ENCODE measurements at regions not wholly inside any gene's neighbourhood (a gene's known extent, or its start where the extent isn't known, plus 50 kb on each side); places are given as distances from the start of the nearest gene placed in this dataset.
A peak's percentile ranks its signal among the peaks of the same experiment; 100 is the strongest.

DNA sequence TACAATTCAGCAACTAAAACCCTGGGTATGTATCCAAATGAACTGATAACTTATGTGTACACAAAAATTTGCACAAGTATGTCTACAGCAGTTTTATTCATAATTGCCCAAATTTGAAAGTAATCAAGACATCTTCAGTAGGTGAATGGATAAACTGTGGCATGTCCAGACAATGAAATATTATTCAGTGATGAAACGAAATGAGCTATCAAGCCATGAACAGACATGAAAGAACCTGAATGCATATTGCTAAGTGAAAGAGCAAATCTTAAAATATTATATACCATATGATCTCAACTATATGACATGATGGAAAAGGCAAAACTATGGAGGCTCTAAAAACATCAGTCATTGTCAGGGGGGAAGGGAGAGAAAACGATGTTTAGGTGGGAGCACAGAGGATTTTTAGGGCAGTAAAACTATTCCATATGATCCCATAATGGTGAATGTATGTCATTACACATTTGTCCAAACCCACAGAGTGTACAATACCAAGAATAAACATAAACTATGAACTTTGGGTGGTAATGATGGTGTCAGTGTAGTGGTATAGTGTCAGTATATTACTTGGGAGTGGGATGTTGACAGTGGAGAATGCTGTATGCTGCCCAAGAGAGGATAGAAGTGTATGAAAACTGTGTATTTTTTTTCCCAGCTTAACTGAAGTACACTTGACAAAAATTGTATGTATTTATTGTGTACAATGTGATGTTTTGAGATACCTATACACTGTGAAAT is 92.8 kb upstream of the PPP2R5A start:
- no peak for ATAC-seq

DNA sequence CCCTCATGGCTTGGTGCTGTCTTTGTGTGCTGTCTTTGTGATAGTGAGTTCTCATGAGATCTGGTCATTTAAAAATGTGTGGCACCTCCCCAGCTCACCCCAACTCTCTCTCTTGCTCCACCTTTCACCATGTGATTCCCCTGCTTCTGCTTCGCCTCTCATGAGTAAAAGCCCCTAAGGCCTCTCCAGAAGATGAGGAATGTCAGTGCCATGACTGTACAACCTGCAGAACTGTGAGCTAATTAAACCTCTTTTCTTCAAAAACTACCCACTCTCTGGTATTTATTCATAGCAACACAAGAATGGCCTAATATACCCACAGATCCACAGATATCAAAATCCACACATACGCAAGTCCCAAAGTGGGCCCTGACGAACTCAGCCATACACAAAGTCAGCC is 88.9 kb upstream of the PPP2R5A start:
- no peak for ATAC-seq

DNA sequence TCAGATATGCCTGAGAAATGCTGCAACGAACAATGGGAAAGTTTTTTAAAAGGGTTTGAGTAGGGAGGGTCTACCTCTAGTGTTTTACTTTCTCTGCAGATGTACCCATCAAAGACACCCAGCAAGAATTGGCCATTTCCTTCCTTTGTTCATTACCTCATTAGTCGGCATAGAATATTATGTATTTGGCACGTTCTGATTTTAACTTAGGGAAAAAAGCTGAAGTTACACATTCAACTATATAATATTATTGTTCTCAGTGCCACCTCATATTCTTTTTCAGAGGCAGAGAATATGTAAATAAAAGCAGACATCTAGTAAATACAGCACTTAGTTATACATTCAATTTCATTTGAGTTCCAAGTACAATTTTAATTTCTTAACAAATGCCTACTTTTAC is 83.7 kb upstream of the PPP2R5A start:
- no peak for ATAC-seq

DNA sequence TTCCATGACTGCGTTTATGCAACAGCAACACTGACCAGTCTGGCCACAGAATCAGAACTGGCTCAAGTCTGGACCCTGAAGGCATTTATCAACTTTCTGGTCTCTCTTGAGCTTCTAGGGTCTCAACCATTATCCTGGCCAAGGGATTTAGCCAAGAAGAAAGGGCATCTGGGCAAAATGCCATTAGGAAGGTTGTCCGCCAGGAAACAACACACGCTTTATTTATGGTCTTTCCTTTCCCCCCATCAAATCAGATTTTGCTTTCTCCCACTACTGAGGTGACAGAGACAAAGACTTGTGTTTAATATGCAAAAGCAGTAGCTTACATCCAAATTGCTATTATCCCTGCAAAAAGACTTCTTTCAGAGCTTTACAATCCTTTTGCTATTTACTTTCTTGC is 81.6 kb upstream of the PPP2R5A start:
- no peak for ATAC-seq

DNA sequence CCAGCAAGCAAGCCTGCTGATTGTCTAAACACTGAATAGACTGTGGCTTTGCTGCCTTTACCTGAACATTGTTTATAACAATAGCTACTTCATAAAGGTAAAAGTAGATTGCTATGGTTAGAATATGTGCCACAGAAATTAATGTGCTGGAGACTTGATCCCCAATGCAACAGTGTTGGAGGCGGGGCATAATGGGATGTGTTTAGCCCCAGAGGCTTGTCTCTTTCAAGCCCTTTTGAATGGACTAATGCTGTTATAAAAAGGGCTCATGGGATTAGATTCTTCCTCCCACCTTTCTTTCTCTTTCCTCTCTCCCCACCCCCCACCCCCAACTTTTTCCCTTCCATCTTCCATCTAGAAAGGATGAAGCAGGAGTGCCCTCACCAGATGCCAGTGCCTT is 80.2 kb upstream of the PPP2R5A start:
- ATAC-seq = no peak

DNA sequence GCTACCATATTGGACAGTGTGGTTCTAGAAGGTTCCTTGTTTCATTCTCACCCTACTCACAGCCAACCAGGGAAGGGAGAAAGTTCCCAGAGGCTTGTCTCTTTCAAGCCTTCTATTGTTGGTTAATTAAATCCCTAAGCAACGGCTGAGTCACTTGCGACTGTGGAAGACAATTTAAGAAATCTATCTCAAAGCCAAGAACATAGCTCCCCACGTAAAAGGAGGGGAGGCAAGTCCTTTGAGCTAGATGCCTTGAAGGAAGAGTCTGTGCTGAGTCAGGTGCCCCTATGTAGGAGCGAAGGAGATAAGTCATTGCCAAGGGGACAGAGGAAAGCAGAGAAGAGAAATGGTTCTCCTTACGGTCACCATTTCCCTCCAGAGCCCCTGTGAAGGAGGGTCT is 79.4 kb upstream of the PPP2R5A start:
- no peak for ATAC-seq

DNA sequence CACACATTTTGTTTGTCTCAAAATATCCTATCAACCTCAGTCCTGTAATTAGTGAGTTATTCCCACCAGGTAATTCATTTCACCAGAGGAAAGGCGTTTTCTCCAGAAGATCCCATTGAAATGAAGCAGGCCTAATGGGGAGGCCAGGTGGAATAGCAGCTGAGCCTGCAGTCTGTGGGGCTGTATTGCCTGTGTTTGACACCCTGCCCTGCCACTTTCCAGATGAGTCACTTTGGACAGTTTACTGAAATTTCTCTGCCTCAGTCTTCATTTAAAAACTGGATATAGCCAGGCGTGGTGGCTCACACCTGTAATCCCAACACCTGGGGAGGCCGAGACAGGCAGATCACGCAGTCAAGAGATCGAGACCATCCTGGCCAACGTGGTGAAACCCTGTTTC is 78.1 kb upstream of the PPP2R5A start:
- ATAC-seq = no peak

DNA sequence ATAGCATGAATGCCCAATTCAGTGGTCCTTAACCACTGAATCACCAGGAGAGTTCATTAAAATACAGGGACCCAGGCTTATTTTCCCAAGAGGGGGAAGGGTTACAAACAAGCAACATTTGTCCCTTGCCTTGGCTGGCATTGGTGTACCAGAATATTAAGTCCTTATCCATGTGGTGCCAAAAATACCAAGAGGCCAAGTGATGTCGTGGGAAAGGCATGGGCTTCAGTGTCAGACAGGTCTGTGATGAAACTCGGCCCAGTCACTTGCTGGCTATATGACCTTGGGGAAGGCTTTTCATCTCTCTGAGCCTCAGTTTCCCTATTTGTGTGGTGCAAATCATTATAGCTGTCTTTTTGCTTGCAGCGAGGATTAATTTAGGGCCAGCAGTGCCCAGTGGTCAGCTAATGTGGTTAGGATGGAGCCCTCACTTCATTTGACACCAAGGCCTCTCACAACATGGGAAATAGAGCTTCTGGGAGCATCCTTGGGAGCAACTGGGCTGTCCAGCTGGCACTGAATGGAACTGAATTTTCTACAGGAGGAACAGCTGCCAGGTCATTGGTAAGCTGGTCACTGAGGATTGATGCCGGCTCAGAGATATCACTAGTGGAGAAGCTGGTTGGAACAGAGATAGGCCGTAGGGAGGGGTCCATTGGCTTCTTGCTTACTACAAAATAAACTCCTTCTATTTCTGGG is 77.2 kb upstream of the PPP2R5A start:
- no peak for ATAC-seq

DNA sequence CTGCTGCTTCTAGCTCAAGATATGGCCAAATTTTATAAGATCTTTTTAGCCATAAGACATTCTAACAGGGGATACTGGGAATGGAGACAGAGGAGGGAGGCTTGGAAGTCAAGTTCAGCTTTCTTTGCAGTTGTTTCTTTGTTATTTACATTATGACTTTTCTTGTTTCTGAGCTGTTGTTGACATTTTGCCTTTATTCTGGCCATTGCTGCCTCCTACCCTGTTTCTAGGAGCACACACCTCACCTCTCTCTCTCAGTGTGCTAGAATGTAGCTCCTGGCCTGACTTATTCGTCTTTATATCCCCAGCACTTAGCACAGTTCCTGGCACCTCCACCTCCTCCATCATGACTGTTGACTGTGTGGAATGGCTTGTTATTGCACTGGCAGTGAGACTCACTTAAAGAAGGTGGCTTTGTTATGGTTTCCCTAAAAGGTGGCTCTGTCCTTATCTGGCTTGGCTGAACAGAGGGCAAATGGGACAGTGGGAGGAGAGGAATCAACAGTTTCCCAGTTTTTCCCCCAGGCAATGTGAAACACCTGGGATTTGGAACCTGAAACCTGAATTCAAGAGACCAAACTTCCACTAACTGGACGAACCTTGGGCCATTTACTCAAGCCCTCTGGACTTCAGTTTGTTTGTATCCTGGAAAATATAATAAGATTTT is 76.1 kb upstream of the PPP2R5A start:
- ATAC-seq = no peak

DNA sequence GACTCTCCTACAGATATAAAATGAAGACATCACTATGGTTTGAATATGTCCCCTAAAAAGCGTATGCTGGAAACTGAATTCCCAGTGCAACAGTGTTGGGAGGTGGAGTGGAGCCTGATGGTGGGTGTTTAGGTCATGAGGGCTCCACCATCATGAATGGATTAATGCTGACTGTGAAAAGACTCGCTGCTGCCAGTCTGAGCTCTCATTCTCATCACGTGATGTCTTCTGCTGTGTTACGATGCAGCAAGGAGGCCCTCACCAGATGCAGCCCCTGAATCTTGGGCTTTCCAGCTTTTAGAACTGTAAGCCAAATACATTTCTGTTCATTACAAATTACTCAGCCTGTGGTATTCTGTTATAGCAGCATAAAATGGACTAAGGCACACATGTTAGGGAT is 73.8 kb upstream of the PPP2R5A start:
- no peak for ATAC-seq

DNA sequence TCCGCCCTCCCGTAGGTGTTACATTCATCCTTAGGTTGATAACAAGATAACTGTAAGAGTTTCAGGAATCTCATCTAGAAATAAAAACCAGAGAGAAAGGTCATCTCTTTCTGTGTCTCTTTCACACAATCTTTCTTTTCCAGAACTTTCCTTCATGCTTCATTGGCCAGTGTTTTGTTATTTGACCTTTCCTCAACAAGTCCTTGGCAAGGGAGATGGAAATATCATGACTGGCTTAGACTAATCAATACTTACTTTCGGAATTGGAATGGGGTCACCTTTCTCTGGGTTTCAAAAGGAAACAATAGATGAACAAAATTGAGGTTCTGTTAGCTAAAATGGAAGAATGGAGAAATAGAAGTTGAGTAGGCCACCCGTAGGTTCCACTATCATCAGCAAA is 72.9 kb upstream of the PPP2R5A start:
- ATAC-seq = no peak

DNA sequence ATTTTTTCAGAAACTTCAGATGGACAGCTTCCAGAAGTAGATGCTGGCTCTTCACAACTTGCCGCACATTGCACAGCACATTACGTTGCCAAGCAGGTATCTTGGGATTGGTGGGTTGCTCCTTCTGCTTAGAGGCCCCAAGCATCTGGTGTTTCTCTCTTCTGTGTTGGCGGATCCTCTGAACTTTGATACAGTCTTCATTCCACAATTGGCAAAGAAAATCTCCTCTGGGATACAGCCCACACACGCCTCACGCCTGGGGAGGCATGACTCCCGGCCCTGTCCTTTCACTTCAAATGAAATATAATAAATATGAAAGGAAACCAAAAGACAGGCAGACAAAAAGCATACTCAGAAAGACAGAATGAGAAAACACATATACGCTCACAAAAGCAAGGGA is 72.3 kb upstream of the PPP2R5A start:
- no peak for ATAC-seq

DNA sequence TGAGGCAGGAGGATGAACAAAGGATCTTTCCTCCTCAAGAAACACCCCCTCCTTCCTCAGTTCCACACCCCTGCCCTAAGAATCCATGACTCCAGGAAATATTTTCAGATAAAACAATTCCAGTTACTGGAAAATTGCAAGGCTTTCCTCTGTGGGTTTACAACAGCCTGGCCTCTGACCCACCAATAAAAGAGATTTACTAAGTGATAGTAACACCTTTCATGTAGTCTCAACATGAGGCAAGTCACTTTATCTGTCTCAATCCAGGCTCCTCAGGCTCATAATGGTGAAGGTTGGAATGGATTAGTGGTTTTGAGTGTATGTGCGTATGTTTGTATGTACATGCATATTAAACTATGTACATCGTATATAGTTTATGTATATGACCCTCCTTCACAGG is 71.4 kb upstream of the PPP2R5A start:
- ATAC-seq = no peak

DNA sequence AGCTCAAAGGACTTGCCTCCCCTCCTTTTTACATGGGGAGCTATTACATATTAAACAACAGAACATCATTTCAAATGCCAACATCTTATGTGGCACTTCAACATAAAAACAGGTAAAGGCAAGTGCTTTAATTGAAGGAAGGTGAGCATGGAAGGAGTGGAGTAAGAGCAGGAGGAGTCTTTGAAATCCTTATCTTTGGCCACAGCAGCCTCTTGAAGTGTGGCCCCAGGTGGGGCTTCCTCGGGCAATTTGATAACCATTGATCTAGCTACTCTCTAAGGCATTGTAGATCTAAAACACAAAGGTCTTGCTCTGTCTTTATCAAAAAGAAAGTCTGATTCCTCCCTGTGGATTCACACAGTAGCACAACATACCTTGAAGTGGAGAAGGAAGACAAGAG is 70.9 kb upstream of the PPP2R5A start:
- no peak for ATAC-seq

DNA sequence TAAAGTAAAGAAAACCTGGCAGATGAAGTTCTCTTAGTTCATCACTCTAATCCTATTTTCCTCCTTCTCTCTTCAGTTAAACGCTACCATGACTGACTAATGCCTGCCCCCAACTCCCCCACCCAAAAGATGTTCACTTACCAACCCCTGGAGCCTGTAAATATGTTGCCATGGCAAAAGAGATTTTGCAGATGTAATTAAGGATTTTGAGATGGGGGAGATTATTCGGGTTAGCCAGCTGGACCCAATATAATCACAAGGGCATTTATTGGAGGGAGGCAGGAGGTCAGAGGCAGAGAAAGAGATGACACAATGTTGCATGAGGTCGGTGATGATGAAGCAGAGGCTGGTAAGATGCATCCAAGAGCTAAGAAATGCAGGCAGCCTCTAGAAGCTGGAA is 69.3 kb upstream of the PPP2R5A start:
- no peak for ATAC-seq

DNA sequence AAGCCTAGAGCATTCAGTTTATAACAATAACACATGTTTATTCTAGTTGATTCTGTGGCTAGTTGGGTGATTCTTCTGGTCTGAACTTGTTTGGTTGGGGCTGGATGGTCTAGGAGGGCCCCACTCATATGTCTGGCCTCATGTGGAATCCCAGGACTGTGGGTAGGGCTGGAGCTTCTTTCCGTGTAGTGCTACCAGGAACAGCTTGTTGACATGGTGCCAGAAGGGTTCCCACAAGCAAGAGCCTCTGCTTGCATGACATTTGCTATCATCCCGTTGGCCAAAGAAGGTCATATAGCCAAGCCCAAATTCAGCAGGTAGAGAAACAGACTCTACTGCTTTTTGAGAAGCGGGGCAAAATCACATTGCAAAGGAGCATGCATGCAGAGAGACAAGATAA is 67.6 kb upstream of the PPP2R5A start:
- no peak for ATAC-seq

DNA sequence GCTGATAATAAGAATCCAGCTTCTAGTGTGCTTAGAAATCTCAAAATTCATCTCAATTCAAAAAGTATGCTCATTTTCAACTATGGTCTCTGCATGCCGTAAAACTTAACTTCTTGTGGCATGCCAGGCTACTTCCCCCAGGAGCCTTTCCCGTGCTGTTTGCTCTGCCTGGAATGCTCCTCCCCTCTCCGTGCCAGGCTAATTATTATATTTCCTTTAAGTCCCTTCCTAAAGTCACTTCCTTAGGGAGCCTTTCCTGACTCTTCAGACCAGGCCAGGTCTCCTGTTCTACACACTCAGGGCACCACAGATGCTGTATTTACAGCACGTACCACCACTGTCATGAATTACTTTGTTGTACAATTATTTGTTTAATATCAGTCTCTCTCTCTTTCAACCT is 67.1 kb upstream of the PPP2R5A start:
- no peak for ATAC-seq

DNA sequence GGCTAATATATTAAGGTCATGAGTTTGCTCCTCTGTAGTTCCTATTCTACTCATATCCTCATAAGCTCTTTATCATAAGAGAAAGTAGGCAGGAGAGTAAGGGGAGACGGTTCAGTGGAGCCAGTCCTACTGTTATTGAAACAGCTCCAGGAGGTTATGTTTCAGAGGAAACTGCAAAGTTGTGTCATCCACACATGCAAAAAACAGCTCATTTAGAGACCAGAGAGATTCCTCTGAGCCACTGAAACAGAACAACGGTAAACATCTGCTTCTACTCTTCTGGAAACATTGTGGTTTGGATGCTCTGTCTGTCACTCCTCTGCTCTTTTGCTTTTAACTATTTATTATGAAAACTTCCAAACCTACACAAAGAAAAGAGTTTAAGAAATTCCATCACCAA is 66.3 kb upstream of the PPP2R5A start:
- peak in 1 of 2 donors; percentile 49 for ATAC-seq

DNA sequence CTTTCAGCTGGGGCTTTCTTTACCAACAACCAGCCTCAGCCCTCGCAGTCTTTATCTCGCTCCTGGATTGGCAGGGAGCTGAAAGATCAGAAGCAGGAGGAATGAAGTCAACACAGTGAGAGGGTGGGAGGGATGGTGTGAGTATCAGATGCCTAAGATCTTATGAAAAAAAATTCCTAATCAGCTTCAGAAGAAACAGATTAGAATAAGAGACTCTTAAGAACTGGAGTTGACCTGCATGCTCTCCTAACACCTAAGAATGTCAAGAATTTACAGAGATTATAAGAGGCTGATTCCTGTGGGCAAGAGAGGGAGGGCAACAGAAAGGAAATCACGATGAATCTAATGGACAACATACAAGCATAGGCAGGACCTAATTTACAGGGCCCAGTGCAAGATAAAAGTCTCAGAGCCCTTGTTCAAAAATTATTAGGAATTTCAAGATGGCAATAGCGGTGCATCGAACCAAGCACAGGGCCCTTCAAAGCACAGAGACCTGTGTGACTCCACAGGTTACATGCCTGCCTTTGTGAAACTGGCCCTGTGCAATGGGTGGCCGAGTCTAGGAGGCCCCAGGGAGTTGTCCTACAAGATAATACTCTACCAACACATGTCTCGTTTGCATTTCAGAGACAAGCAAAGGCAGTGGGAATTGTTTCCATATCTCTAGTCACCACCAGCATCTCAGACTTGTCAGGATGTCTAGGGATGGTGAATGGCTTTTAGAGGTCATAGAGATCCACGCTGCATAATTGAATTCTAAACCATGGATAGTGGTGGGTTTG is 65.3 kb upstream of the PPP2R5A start:
- no peak for ATAC-seq

DNA sequence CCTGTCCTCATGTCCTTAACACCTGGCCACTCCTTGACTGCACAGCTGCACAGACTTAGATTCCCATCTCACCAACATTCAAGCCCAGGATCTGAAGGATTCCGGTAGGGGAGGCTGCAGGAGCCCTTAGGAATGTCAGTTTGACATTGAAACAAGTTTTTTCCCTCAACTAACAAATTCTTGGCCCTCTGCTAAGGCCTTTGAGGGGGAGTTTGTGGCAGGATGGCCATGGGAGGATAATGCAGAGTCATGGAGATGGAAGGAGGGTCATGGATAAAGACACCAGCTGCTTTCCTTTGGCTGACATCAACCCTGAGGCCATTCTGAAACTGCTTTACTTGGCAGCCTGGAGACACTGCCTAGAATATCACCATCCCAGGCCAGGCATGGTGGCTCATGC is 63.4 kb upstream of the PPP2R5A start:
- no peak for ATAC-seq

DNA sequence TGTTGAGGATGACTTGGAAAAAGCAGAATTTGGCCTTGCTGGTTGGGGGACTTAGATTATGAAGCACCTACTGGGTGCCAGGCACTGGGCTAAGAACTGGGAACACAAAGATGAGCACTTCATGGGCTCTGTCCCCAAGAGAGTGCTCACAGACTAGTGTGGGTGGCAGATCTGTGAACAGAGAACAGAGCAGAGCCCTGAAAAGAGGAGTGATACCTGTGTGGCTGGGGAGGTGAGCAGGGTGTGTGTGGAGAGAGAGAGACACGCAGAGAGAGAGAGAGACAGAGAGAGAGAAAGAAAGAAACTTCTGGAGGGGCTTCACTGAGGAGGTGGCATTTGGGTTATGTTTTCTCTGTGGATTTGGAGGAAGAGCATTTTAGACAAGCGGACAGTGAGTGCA is 61.1 kb upstream of the PPP2R5A start:
- no peak for ATAC-seq

DNA sequence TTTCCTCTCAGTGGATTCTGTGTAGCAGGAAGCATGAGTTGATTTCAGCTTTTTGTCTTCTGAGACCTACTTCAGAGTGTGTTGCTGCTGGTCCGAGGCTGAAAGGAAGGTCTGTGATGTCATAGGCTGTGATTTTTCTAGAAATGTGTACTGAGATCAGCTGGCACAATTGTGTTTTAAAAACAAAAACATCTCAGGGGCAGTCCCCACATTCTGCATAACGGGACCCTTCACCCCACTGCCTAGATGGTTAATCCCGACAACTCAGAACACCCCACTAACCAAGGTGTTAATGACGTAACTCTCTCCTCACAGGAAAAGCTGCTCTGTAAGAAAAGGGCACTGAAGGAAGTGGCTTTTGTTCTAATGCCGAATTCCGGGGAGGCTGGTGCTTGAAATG is 59.8 kb upstream of the PPP2R5A start:
- peak; percentile 9 to 30 for ATAC-seq

DNA sequence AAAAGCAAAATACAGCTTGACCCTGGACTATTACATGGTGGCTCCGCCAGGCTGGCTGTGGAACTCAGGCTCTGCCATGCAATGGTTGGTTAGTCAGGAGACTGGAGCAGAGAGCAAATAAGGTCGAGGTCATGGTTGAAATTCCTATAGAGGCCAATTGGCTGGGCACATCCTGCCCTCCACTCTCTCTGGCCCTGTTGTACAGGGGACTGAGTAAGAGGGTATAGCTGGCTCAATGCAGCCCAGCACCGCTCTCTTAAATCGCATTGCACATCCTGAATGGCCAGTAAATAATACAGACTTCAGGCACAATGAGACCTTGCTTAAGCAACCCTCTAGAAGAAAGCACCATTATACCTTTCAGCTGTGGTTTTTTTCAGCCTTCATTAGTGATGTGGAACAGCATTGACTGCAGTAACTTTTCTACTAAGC is 59.3 kb upstream of the PPP2R5A start:
- ATAC-seq = no peak

Data from activated CD4-positive, CD25-positive, alpha-beta regulatory T cell treated with anti-CD3 and anti-CD28 coated beads, Interleukin-2, amount 50 U/mL, for 24 hours (primary cell).